Suprapubic skin (tissue), 3 donors: ENCODE measurements at regions not wholly inside any gene's neighbourhood (a gene's known extent, or its start where the extent isn't known, plus 50 kb on each side); places are given as distances from the start of the nearest gene placed in this dataset.

Source experiments
- POLR2A ChIP-seq, 2 donors: fragments of 450-650 bp; IDR thresholded peaks; one replicate each; pipeline ENCODE4 v1.6.1; 2017; ENCODE audit warnings: antibody characterized with exemption in 2 of 2, mild to moderate bottlenecking in 2 of 2, moderate library complexity in 2 of 2
- TF ChIP-seq, protein P1 (sequence below), 2 donors: fragments of 200-600 bp in 1 of 2; fragments of 450-650 bp in 1 of 2; sonication (generic) in 1 of 2; IDR thresholded peaks; one replicate each; pipeline ENCODE4 v1.5.1; 2016 to 2019; ENCODE audit warnings: antibody characterized with exemption in 2 of 2, mild to moderate bottlenecking in 1 of 2, moderate library complexity in 1 of 2

DNA sequence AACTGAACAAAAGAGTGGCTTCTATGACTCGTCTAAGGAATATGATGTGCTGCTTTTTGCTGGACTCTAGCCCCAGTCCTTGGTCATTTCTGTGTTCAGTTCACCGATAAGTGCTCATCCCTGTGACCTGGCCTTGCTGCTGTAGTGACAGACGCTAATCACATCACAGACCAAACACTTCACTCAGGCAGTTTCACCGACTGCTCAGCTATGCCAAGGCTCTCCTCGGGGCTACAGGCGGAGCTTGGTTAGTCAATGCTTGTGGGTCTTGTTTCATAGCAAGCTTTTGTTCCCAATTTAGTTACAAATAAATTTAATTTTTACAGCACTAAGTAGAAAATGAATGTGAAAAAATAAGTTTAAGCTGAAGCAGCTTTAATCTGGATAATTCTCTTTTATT lies 190.8 kb upstream of the PRKCQ start:
- TF ChIP-seq, protein P1, sequence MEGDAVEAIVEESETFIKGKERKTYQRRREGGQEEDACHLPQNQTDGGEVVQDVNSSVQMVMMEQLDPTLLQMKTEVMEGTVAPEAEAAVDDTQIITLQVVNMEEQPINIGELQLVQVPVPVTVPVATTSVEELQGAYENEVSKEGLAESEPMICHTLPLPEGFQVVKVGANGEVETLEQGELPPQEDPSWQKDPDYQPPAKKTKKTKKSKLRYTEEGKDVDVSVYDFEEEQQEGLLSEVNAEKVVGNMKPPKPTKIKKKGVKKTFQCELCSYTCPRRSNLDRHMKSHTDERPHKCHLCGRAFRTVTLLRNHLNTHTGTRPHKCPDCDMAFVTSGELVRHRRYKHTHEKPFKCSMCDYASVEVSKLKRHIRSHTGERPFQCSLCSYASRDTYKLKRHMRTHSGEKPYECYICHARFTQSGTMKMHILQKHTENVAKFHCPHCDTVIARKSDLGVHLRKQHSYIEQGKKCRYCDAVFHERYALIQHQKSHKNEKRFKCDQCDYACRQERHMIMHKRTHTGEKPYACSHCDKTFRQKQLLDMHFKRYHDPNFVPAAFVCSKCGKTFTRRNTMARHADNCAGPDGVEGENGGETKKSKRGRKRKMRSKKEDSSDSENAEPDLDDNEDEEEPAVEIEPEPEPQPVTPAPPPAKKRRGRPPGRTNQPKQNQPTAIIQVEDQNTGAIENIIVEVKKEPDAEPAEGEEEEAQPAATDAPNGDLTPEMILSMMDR (IDR thresholded peaks at IDR 0.05): no peak
- no peak for TF ChIP-seq POLR2A (IDR thresholded peaks at IDR 0.05)
